Trophoblast cell (in vitro differentiated cells and primary cell): ENCODE measurements at regions not wholly inside any gene's neighbourhood (a gene's known extent, or its start where the extent isn't known, plus 50 kb on each side); places are given as distances from the start of the nearest gene placed in this dataset.
"Not testable (repeated sequence)": the region's sequence is repeated elsewhere in the genome, so short reads cannot be mapped to it uniquely, and the experiment has no call there.

Source experiments
- DNase-seq, 2 donors: peaks; one replicate each; pipeline ENCODE4 v3.0.0-alpha.2; 2016
- H2AFZ ChIP-seq: 2 replicates; pipeline ENCODE4 v1.6.1; 2013; ENCODE audit warnings: low read length, moderate library complexity, mild to moderate bottlenecking; ENCODE audit not compliant: insufficient read depth, poor library complexity
- H2AK5ac ChIP-seq: 2 replicates; pipeline ENCODE4 v1.6.1; 2013; ENCODE audit warnings: mild to moderate bottlenecking, low read length
- H2BK120ac ChIP-seq: 2 replicates; pipeline ENCODE4 v1.6.1; 2013; ENCODE audit warnings: low read length, mild to moderate bottlenecking, moderate library complexity; ENCODE audit not compliant: insufficient read depth, poor library complexity
- H2BK12ac ChIP-seq: 2 replicates; pipeline ENCODE4 v1.6.1; 2013; ENCODE audit warnings: mild to moderate bottlenecking, low read length, moderate library complexity
- H2BK5ac ChIP-seq: 2 replicates; pipeline ENCODE4 v1.6.1; 2013; ENCODE audit warnings: low read length, low read depth, moderate library complexity, mild to moderate bottlenecking; ENCODE audit not compliant: poor library complexity
- H3K14ac ChIP-seq: 2 replicates; pipeline ENCODE4 v1.6.1; 2013; ENCODE audit warnings: mild to moderate bottlenecking, low read length
- H3K18ac ChIP-seq: 2 replicates; pipeline ENCODE4 v1.6.1; 2013; ENCODE audit warnings: mild to moderate bottlenecking, low read length
- H3K23ac ChIP-seq: 2 replicates; pipeline ENCODE4 v1.6.1; 2013; ENCODE audit warnings: low read length
- H3K27ac ChIP-seq: 2 replicates; pipeline ENCODE4 v1.5.1; 2013; ENCODE audit warnings: low read depth, mild to moderate bottlenecking, inconsistent platforms, low read length, moderate library complexity
- H3K27me3 ChIP-seq: 2 replicates; pipeline ENCODE4 v1.6.1; 2013; ENCODE audit warnings: inconsistent platforms, mild to moderate bottlenecking, low read length, moderate library complexity; ENCODE audit not compliant: insufficient read depth
- H3K36me3 ChIP-seq, 2 experiments: 1 replicate in 1 of 2; 2 replicates in 1 of 2; pipeline ENCODE4 v1.6.1; 2013; ENCODE audit warnings: low read length in 2 of 2, mild to moderate bottlenecking in 2 of 2, moderate library complexity in 1 of 2; ENCODE audit not compliant: insufficient read depth in 2 of 2, control insufficient read depth in 1 of 2
- H3K4ac ChIP-seq: 2 replicates; pipeline ENCODE4 v1.6.1; 2013; ENCODE audit warnings: low read depth, mild to moderate bottlenecking, low read length, moderate library complexity
- H3K4me1 ChIP-seq, 2 experiments: 1 replicate in 1 of 2; 2 replicates in 1 of 2; pipeline ENCODE4 v1.6.1; 2013; ENCODE audit warnings: low read length in 2 of 2, mild to moderate bottlenecking in 2 of 2, moderate library complexity in 1 of 2; ENCODE audit not compliant: insufficient read depth in 2 of 2, control insufficient read depth in 1 of 2
- H3K4me2 ChIP-seq: 2 replicates; pipeline ENCODE4 v1.6.1; 2013; ENCODE audit warnings: inconsistent platforms, mild to moderate bottlenecking, low read length, moderate library complexity
- H3K4me3 ChIP-seq: 2 replicates; pipeline ENCODE4 v1.5.1; 2013; ENCODE audit warnings: mild to moderate bottlenecking, low read depth, low read length, inconsistent platforms
- H3K79me1 ChIP-seq: one replicate; pipeline ENCODE4 v1.6.1; 2013; ENCODE audit warnings: low read length
- H3K79me2 ChIP-seq: 2 replicates; pipeline ENCODE4 v1.6.1; 2013; ENCODE audit warnings: low read length, mild to moderate bottlenecking; ENCODE audit not compliant: control insufficient read depth, insufficient read depth, poor library complexity
- H3K9ac ChIP-seq: 2 replicates; pipeline ENCODE4 v1.6.1; 2013; ENCODE audit warnings: mild to moderate bottlenecking, low read length
- H3K9me3 ChIP-seq: 2 replicates; pipeline ENCODE4 v1.6.1; 2013; ENCODE audit warnings: low read depth, mild to moderate bottlenecking, control low read depth, inconsistent platforms, low read length; ENCODE audit not compliant: insufficient read depth
- H4K12ac ChIP-seq: 2 replicates; pipeline ENCODE4 v1.6.1; 2013; ENCODE audit warnings: low read depth, mild to moderate bottlenecking, low read length, moderate library complexity
- H4K8ac ChIP-seq: 2 replicates; pipeline ENCODE4 v1.6.1; 2013; ENCODE audit warnings: low read depth, mild to moderate bottlenecking, low read length, moderate library complexity
- H4K91ac ChIP-seq: one replicate; pipeline ENCODE4 v1.6.1; 2013; ENCODE audit warnings: low read depth, mild to moderate bottlenecking, low read length, moderate library complexity
- WGBS: extraction: QIAGEN DNeasy Blood & Tissue Kit; methylation state at CpG from one replicate; pipeline ENCODE4 v1.1.7; 2013; ENCODE audit warnings: missing lambda C conversion rate; ENCODE audit not compliant: insufficient read length, insufficient coverage; ENCODE audit errors: extremely low coverage; 5-methylcytosine and 5-hydroxymethylcytosine counted together

- H3K23ac ChIP-seq, H2BK12ac ChIP-seq, H3K79me1 ChIP-seq, H2AFZ ChIP-seq, H3K36me3 ChIP-seq, H3K18ac ChIP-seq, H2BK120ac ChIP-seq, H4K12ac ChIP-seq, H2AK5ac ChIP-seq, H3K9me3 ChIP-seq, DNase-seq, H3K27me3 ChIP-seq, H3K4me1 ChIP-seq, H4K91ac ChIP-seq, H3K4ac ChIP-seq, H3K79me2 ChIP-seq, H2BK5ac ChIP-seq, H3K4me3 ChIP-seq, H3K4me2 ChIP-seq, H3K14ac ChIP-seq, H4K8ac ChIP-seq, H3K27ac ChIP-seq, H3K9ac ChIP-seq: not testable (repeated sequence)
- WGBS, result no CpG with 5 or more reads among the region's 23 CpGs
Measured at GRCh38 chrX:83749736-83750135, 111.2 kb upstream of the CYLC1 start.

GRCh38 chrX:83750451-83750850, 110.5 kb upstream of the CYLC1 start:
- H3K79me2 ChIP-seq, H3K4me2 ChIP-seq, H4K91ac ChIP-seq: not testable (repeated sequence)

GRCh38 chrX:83759872-83760271, 101.1 kb upstream of the CYLC1 start:
- no peak overlapping the region for H2AFZ ChIP-seq
- H4K8ac ChIP-seq, result no peak overlapping the region
- H3K4ac ChIP-seq, result no peak overlapping the region

More at GRCh38 chrX:83750451-83750850, 110.5 kb upstream of the CYLC1 start:
- H2BK120ac ChIP-seq, H3K4me3 ChIP-seq, H3K36me3 ChIP-seq, H4K12ac ChIP-seq, H3K27ac ChIP-seq, H3K9me3 ChIP-seq, H3K4me1 ChIP-seq, H3K9ac ChIP-seq, H3K27me3 ChIP-seq, H3K18ac ChIP-seq, H3K14ac ChIP-seq, H2BK12ac ChIP-seq, H4K8ac ChIP-seq, H3K79me1 ChIP-seq, H2AK5ac ChIP-seq, H2BK5ac ChIP-seq, H3K4ac ChIP-seq, H2AFZ ChIP-seq, H3K23ac ChIP-seq, DNase-seq: not testable (repeated sequence)
- no CpG with 5 or more reads among the region's 15 CpGs for WGBS

GRCh38 chrX:83771664-83772063, 89.3 kb upstream of the CYLC1 start:
- Histone ChIP-seq H2BK5ac (no peak overlapping the region), H4K8ac (no peak overlapping the region), H4K91ac (no peak overlapping the region), H2AFZ (no peak overlapping the region), H2BK120ac (no peak overlapping the region), H4K12ac (no peak overlapping the region), H2AK5ac (no peak overlapping the region), H3K14ac (no peak overlapping the region), H3K4me2 (no peak overlapping the region), H3K4me3 (no peak overlapping the region), H3K9ac (no peak overlapping the region), H3K79me1 (no peaks in the 10 kb centered on the region), H3K36me3 (no peaks in the 10 kb centered on the region), H3K23ac (no peak overlapping the region), H3K79me2 (no peaks in the 10 kb centered on the region), H2BK12ac (no peak overlapping the region), H3K9me3 (no peaks in the 10 kb centered on the region), H3K27me3 (no peaks in the 10 kb centered on the region), H3K4me1 (no peaks in the 10 kb centered on the region), H3K27ac (no peak overlapping the region), H3K18ac (no peak overlapping the region), H3K4ac (no peak overlapping the region)
- no peak for DNase-seq
- WGBS, result no CpG with 5 or more reads among the region's 1 CpG

More at GRCh38 chrX:83759872-83760271, 101.1 kb upstream of the CYLC1 start:
- H3K9ac ChIP-seq, result no peak overlapping the region
- no peaks in the 10 kb centered on the region for H3K4me1 ChIP-seq
- H3K14ac ChIP-seq, result no peak overlapping the region
- H2BK5ac ChIP-seq, result no peak overlapping the region
- H3K4me3 ChIP-seq, result no peak overlapping the region
- H3K79me1 ChIP-seq, result no peaks in the 10 kb centered on the region
- H3K4me2 ChIP-seq, result no peak overlapping the region
- H3K18ac ChIP-seq, result no peak overlapping the region
- H4K12ac ChIP-seq, result no peak overlapping the region
- no CpG with 5 or more reads among the region's 1 CpG for WGBS
- no peak overlapping the region for H2BK12ac ChIP-seq
- DNase-seq, result peak in 1 of 2 donors; percentile 27
- H3K36me3 ChIP-seq, result no peaks in the 10 kb centered on the region
- H3K27ac ChIP-seq, result no peak overlapping the region
- H3K9me3 ChIP-seq, result no peaks in the 10 kb centered on the region
- no peak overlapping the region for H2AK5ac ChIP-seq
- no peak overlapping the region for H3K23ac ChIP-seq
- H4K91ac ChIP-seq, result no peak overlapping the region
- H3K79me2 ChIP-seq, result no peaks in the 10 kb centered on the region
- no peak overlapping the region for H2BK120ac ChIP-seq
- no peaks in the 10 kb centered on the region for H3K27me3 ChIP-seq
